ENCODE measurements at regions not wholly inside any gene's neighbourhood (a gene's known extent, or its start where the extent isn't known, plus 50 kb on each side); places are given as distances from the start of the nearest gene placed in this dataset.

DNA sequence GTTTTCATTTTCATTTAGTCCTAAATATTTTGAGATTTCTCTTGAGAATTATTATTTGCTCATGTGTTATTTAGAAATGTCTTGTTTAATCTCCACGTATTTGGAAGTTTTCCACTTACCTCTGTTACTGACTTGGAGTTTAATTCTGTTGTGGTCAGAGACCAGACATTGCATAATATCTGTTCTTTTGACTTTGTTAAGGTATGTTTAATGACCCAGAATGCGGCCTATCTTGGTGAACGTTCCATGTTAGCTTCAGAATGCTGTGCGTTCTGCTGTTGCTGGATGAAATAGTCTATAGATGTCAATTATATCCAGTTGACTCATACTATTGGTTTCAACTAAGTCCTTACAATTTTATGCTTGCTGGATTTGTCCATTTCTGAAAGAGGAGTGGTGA is 325.3 kb upstream of the TARS1 start:
- TF ChIP-seq, protein P1, sequence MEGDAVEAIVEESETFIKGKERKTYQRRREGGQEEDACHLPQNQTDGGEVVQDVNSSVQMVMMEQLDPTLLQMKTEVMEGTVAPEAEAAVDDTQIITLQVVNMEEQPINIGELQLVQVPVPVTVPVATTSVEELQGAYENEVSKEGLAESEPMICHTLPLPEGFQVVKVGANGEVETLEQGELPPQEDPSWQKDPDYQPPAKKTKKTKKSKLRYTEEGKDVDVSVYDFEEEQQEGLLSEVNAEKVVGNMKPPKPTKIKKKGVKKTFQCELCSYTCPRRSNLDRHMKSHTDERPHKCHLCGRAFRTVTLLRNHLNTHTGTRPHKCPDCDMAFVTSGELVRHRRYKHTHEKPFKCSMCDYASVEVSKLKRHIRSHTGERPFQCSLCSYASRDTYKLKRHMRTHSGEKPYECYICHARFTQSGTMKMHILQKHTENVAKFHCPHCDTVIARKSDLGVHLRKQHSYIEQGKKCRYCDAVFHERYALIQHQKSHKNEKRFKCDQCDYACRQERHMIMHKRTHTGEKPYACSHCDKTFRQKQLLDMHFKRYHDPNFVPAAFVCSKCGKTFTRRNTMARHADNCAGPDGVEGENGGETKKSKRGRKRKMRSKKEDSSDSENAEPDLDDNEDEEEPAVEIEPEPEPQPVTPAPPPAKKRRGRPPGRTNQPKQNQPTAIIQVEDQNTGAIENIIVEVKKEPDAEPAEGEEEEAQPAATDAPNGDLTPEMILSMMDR (IDR thresholded peaks at IDR 0.05; ENCODE audit: poor library complexity, severe bottlenecking), result no peak
- TF ChIP-seq POLR2AphosphoS5 (IDR thresholded peaks at IDR 0.05), result no peak
- no peak for TF ChIP-seq EZH2 (IDR thresholded peaks at IDR 0.05; ENCODE audit: borderline replicate concordance, insufficient read depth, low read length, poor library complexity, severe bottlenecking)
- no peak for TF ChIP-seq EP300 (conservative IDR thresholded peaks at IDR 0.05; ENCODE audit: poor library complexity, severe bottlenecking)
- no peak for TF ChIP-seq MXI1 (conservative IDR thresholded peaks at IDR 0.05; ENCODE audit: poor library complexity, severe bottlenecking)
- TF ChIP-seq, protein P2, sequence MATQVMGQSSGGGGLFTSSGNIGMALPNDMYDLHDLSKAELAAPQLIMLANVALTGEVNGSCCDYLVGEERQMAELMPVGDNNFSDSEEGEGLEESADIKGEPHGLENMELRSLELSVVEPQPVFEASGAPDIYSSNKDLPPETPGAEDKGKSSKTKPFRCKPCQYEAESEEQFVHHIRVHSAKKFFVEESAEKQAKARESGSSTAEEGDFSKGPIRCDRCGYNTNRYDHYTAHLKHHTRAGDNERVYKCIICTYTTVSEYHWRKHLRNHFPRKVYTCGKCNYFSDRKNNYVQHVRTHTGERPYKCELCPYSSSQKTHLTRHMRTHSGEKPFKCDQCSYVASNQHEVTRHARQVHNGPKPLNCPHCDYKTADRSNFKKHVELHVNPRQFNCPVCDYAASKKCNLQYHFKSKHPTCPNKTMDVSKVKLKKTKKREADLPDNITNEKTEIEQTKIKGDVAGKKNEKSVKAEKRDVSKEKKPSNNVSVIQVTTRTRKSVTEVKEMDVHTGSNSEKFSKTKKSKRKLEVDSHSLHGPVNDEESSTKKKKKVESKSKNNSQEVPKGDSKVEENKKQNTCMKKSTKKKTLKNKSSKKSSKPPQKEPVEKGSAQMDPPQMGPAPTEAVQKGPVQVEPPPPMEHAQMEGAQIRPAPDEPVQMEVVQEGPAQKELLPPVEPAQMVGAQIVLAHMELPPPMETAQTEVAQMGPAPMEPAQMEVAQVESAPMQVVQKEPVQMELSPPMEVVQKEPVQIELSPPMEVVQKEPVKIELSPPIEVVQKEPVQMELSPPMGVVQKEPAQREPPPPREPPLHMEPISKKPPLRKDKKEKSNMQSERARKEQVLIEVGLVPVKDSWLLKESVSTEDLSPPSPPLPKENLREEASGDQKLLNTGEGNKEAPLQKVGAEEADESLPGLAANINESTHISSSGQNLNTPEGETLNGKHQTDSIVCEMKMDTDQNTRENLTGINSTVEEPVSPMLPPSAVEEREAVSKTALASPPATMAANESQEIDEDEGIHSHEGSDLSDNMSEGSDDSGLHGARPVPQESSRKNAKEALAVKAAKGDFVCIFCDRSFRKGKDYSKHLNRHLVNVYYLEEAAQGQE (IDR thresholded peaks at IDR 0.05; ENCODE audit: borderline replicate concordance), result no peak
- TF ChIP-seq TAF1 (IDR thresholded peaks at IDR 0.05; ENCODE audit: low read depth), result no peak
- TF ChIP-seq RAD21 (conservative IDR thresholded peaks at IDR 0.05), result no peak
- TF ChIP-seq SMC3 (conservative IDR thresholded peaks at IDR 0.05; ENCODE audit: poor library complexity), result no peak

Measured in neural cell (in vitro differentiated cells).